ENCODE measurements at regions not wholly inside any gene's neighbourhood (a gene's known extent, or its start where the extent isn't known, plus 50 kb on each side); places are given as distances from the start of the nearest gene placed in this dataset.

DNA sequence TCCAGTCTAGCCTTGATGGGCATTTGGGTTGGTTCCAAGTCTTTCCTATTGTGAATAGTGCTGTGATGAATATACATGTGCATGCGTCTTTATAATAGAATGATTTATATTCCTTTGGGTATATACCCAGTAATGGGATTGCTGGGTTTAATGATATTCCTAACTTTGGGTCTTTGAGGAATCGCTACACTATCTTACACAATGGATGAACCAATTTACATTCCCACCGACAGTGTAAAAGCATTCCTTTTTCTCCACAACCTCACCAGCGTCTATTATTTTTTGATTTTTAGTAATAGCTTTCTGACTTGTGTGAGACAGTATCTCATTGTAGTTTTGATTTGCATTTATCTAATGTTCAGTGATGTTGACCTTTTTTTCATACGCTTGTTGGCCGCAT, 1040.1 kb downstream of the MAT2B start:
- Histone ChIP-seq H3K9me3 (ENCODE audit: control insufficient read depth, low read depth, low read length) (no peaks in the 10 kb centered on the region), H3K79me2 (ENCODE audit: control insufficient read depth, insufficient read depth, low read length) (no peaks in the 10 kb centered on the region), H3K4me1 (ENCODE audit: control insufficient read depth, extremely low read depth, insufficient read depth, low read length) (no peaks in the 10 kb centered on the region), H3K9me1 (ENCODE audit: control insufficient read depth, extremely low read depth, insufficient read depth, low read length) (no peaks in the 10 kb centered on the region), H3K4me3 (ENCODE audit: control insufficient read depth in 2 of 3, extremely low read depth in 1 of 3, insufficient read depth in 2 of 3, low read depth in 1 of 3, low read length in 3 of 3) (no peak overlapping the region), H3K27ac (ENCODE audit: control insufficient read depth, insufficient read depth, low read length) (no peak overlapping the region), H2AFZ (ENCODE audit: control insufficient read depth, low read length) (no peak overlapping the region), H3K9ac (ENCODE audit: control insufficient read depth, extremely low read depth, insufficient read depth, low read length) (no peak overlapping the region), H3K27me3 (ENCODE audit: control insufficient read depth, extremely low read depth, insufficient read depth, low read length) (no peaks in the 10 kb centered on the region), H3K4me2 (ENCODE audit: control insufficient read depth, extremely low read depth, insufficient read depth, low read depth, low read length) (no peak overlapping the region), H3K36me3 (ENCODE audit: control insufficient read depth in 2 of 2, extremely low read depth in 1 of 2, insufficient read depth in 2 of 2, low read length in 2 of 2) (no peaks in the 10 kb centered on the region), H4K20me1 (ENCODE audit: control insufficient read depth, extremely low read depth, insufficient read depth, low read length) (no peaks in the 10 kb centered on the region)
- TF ChIP-seq, protein P1, sequence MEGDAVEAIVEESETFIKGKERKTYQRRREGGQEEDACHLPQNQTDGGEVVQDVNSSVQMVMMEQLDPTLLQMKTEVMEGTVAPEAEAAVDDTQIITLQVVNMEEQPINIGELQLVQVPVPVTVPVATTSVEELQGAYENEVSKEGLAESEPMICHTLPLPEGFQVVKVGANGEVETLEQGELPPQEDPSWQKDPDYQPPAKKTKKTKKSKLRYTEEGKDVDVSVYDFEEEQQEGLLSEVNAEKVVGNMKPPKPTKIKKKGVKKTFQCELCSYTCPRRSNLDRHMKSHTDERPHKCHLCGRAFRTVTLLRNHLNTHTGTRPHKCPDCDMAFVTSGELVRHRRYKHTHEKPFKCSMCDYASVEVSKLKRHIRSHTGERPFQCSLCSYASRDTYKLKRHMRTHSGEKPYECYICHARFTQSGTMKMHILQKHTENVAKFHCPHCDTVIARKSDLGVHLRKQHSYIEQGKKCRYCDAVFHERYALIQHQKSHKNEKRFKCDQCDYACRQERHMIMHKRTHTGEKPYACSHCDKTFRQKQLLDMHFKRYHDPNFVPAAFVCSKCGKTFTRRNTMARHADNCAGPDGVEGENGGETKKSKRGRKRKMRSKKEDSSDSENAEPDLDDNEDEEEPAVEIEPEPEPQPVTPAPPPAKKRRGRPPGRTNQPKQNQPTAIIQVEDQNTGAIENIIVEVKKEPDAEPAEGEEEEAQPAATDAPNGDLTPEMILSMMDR (optimal IDR thresholded peaks at IDR 0.05 in 1 of 3, IDR thresholded peaks at IDR 0.05 in 1 of 3, conservative IDR thresholded peaks at IDR 0.05 in 1 of 3; ENCODE audit: extremely low read depth in 1 of 3, insufficient read depth in 2 of 3, low read length in 3 of 3), result no peak
- no peak for TF ChIP-seq EZH2 (IDR thresholded peaks at IDR 0.05; ENCODE audit: low read length)
- dilution Hi-C loops (cut with MboI; ENCODE audit: extremely low pct_ligation_motif_present, low sequenced_read_pairs), result no loop called here
- FAIRE-seq (no peak), DNase-seq (ENCODE audit: low read depth, low spot score) (no peak)

DNA sequence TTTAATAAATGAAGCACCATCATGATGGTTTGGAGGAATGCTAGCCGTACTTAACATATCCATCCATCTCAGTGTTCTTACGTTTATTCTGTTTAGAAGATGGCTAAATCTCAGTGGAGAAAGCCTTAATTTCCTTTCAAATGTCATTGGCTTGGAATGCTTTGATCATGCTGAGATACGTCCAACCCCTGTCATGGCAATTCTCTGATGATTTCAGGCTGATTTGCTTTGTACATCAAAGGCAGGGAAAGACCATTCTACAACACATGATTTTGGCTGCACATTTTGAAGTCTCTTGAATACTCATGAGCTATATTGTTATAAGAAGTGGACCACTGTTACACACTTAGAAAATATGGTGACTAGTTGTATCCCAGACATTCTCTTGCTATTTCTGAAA, 1048.4 kb downstream of the MAT2B start:
- H3K9me1 ChIP-seq (ENCODE audit: control insufficient read depth, extremely low read depth, insufficient read depth, low read length), result no peaks in the 10 kb centered on the region
- DNase-seq (ENCODE audit: low read depth, low spot score) (no peak), FAIRE-seq (no peak)
- no peaks in the 10 kb centered on the region for H3K27me3 ChIP-seq (ENCODE audit: control insufficient read depth, extremely low read depth, insufficient read depth, low read length)
- H3K27ac ChIP-seq (ENCODE audit: control insufficient read depth, insufficient read depth, low read length), result no peak overlapping the region
- H4K20me1 ChIP-seq (ENCODE audit: control insufficient read depth, extremely low read depth, insufficient read depth, low read length), result no peaks in the 10 kb centered on the region
- H2AFZ ChIP-seq (ENCODE audit: control insufficient read depth, low read length), result no peak overlapping the region
- H3K79me2 ChIP-seq (ENCODE audit: control insufficient read depth, insufficient read depth, low read length), result no peaks in the 10 kb centered on the region
- no peaks in the 10 kb centered on the region for H3K9me3 ChIP-seq (ENCODE audit: control insufficient read depth, low read depth, low read length)
- no peak overlapping the region for H3K4me2 ChIP-seq (ENCODE audit: control insufficient read depth, extremely low read depth, insufficient read depth, low read depth, low read length)
- dilution Hi-C loops (cut with MboI; ENCODE audit: extremely low pct_ligation_motif_present, low sequenced_read_pairs), result no loop called here
- H3K4me3 ChIP-seq (ENCODE audit: control insufficient read depth in 2 of 3, extremely low read depth in 1 of 3, insufficient read depth in 2 of 3, low read depth in 1 of 3, low read length in 3 of 3), result no peak overlapping the region
- no peaks in the 10 kb centered on the region for H3K4me1 ChIP-seq (ENCODE audit: control insufficient read depth, extremely low read depth, insufficient read depth, low read length)
- H3K9ac ChIP-seq (ENCODE audit: control insufficient read depth, extremely low read depth, insufficient read depth, low read length), result no peak overlapping the region
- H3K36me3 ChIP-seq (ENCODE audit: control insufficient read depth in 2 of 2, extremely low read depth in 1 of 2, insufficient read depth in 2 of 2, low read length in 2 of 2), result no peaks in the 10 kb centered on the region
- no peak for TF ChIP-seq EZH2 (IDR thresholded peaks at IDR 0.05; ENCODE audit: low read length)
- TF ChIP-seq, protein P1 (optimal IDR thresholded peaks at IDR 0.05 in 1 of 3, IDR thresholded peaks at IDR 0.05 in 1 of 3, conservative IDR thresholded peaks at IDR 0.05 in 1 of 3; ENCODE audit: extremely low read depth in 1 of 3, insufficient read depth in 2 of 3, low read length in 3 of 3), result no peak

Data from keratinocyte (primary cell).